Fibroblast of pulmonary artery (primary cell): ENCODE measurements at regions not wholly inside any gene's neighbourhood (a gene's known extent, or its start where the extent isn't known, plus 50 kb on each side); places are given as distances from the start of the nearest gene placed in this dataset.

ENCODE experiments used
- DNase-seq: peaks from one replicate; pipeline ENCODE4 v3.0.0-alpha.2; 2010; ENCODE audit warnings: low read depth
- H3K4me3 ChIP-seq: replicated peaks from 2 replicates; pipeline ENCODE4 v1.5.1; 2011; ENCODE audit warnings: low read depth, mild to moderate bottlenecking, control low read depth, low read length, moderate library complexity
- CTCF ChIP-seq: IDR thresholded peaks from 2 replicates; pipeline ENCODE4 v1.5.1; 2011; ENCODE audit warnings: mild to moderate bottlenecking, control low read depth, low read length, inconsistent platforms; ENCODE audit errors: missing control alignments

GRCh38 chr15:62606376-62607113 lies 436.0 kb upstream of the TPM1 start:
- peak; percentile 94 for DNase-seq
- no peak for TF ChIP-seq CTCF
- no peak overlapping the region for H3K4me3 ChIP-seq

GRCh38 chr15:62607114-62607462 lies 435.5 kb upstream of the TPM1 start:
- no peak for TF ChIP-seq CTCF
- no peak for DNase-seq
- no peak overlapping the region for H3K4me3 ChIP-seq

- no peak overlapping the region for H3K4me3 ChIP-seq
- no peak for TF ChIP-seq CTCF
- DNase-seq = peak; percentile 23
Observed at GRCh38 chr15:62607643-62608042, 434.9 kb upstream of the TPM1 start.

GRCh38 chr15:62608369-62608768 lies 434.2 kb upstream of the TPM1 start:
- no peak overlapping the region for H3K4me3 ChIP-seq
- DNase-seq = no peak
- TF ChIP-seq CTCF = no peak

GRCh38 chr15:62610265-62610869 lies 432.2 kb upstream of the TPM1 start:
- no peak overlapping the region for H3K4me3 ChIP-seq
- no peak for TF ChIP-seq CTCF
- DNase-seq = no peak

- H3K4me3 ChIP-seq = no peak overlapping the region
- DNase-seq = no peak
- TF ChIP-seq CTCF = no peak
Observed at GRCh38 chr15:62611002-62611401, 431.5 kb upstream of the TPM1 start.
